Kasumi-1 (cell line): ENCODE measurements at regions not wholly inside any gene's neighbourhood (a gene's known extent, or its start where the extent isn't known, plus 50 kb on each side); places are given as distances from the start of the nearest gene placed in this dataset.

ENCODE experiments used
- DNase-seq, 2 experiments: peaks; one replicate each; lab custom pipeline; 2025; lab: John Stamatoyannopoulos, UW

DNA sequence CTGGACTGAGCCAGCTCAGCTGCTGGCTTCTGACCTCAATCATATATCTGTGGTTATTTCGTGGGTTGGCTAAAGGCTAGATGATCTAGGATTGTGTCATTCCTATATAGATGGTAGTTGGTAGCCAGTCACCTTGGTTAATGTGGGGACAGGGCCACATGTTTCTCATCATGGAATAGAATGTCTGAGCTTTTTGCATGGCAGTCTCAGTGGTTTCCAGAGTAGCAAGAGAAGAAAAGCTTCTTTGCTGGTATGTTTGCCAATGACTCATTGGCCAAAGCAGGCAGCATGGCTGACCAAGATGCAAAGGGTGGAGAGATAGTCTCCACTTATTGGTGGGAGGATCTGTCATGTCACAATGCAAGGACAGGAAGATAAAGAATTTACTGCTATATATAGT is 746.4 kb upstream of the FLRT2 start:
- no peak for DNase-seq

DNA sequence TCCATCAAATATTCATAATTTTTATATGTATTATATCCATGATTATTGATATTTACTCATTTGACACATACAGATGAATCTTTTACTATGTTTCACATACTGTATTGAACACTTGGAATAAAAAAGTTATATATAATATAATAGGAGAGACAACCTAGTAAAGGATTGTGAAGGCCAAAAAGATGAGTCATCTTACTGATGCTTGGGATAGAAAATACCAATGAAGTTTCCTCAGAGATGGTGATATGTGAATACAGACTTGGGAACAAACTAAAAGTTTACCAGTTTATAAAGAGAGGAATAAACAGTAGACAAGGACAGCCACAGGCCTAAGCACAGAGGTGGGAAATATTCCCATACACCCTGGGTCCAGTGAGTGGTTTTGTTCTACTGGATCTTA is 743.9 kb upstream of the FLRT2 start:
- no peak for DNase-seq

GRCh38 chr14:84789012-84789411 is 740.9 kb upstream of the FLRT2 start:
- DNase-seq, result no peak

GRCh38 chr14:84792722-84793410 is 737.1 kb upstream of the FLRT2 start:
- no peak for DNase-seq

DNA sequence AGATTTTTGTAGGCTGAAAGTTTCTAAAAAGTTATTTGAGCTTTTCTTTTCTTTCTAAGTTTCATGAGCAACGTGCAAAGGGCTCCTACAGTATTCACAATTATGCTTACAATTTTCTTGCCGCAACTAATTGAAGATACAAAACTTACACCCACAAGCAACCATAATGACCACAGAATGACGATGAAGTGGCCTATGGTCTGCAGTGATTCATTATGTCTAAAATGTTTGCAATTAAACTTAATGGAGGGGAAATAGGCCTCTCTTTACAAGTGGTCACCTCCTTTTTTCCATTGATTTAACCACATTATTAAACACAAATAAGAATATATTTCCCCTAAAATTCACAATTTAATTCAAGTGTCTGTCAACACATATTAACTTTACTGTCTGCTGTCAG is 732.6 kb upstream of the FLRT2 start:
- DNase-seq, result no peak

DNA sequence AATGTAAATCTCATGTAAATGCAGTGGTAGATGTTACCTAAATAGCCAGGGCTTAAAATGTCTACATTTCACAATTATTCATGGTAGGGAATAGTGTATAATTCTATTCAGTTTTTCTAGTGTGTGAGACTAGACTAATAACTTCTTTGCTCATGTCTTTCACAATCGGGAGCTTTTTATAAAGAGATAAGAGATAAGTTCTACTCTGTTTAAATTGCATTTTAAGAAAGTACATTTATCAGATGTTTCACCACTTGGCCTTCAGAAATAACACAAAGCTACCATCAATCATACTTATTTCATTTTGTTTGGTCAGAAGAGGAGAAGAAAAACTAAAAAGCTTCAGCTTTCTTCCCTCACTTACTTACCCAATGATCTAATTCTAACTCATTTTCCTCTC is 725.5 kb upstream of the FLRT2 start:
- DNase-seq, result no peak

DNA sequence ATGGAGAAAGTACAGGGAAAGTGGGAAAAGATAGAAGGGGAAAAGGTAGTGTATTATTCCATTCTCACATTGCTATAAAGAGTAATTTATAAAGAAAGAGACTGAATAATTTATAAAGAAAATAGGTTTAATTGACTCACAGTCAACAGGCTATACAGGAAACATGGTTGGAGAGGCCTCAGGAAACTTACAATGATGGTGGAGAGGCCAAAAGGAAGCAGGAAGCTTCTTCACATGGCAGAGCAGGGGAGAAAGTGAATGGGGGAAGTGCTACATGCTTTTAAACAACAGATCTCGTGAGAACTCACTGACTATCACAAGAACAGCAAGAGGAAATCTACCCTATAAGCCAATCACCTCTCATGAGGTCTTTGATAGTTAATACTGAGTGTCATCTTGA is 725.0 kb upstream of the FLRT2 start:
- no peak for DNase-seq

GRCh38 chr14:84806181-84806580 is 723.8 kb upstream of the FLRT2 start:
- DNase-seq, result no peak

GRCh38 chr14:84806622-84807021 is 723.3 kb upstream of the FLRT2 start:
- DNase-seq, result no peak

GRCh38 chr14:84807673-84808072 is 722.3 kb upstream of the FLRT2 start:
- no peak for DNase-seq

- DNase-seq, result no peak
Measured at GRCh38 chr14:84809158-84809557, 720.8 kb upstream of the FLRT2 start.

GRCh38 chr14:84814391-84814790 is 715.6 kb upstream of the FLRT2 start:
- no peak for DNase-seq

DNA sequence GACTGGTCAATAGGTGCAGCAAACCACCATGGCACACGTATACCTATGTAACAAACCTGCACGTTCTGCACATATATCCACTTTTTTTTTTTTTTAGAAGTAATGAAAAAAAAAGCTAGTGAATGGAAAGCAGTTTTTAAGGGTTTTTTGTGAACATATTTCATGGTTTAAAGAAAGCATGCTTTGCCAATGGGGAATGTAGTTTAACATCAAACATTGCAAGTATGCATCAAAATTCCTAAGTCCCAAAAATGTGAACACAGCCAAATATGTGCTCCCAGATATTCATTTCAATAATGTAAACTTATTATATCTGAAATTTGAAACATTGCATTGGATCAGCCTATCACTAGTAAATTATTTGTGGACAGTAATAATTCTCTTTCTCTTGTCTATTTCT is 710.4 kb upstream of the FLRT2 start:
- no peak for DNase-seq

- no peak for DNase-seq
Measured at GRCh38 chr14:84825481-84826251, 704.3 kb upstream of the FLRT2 start.

DNA sequence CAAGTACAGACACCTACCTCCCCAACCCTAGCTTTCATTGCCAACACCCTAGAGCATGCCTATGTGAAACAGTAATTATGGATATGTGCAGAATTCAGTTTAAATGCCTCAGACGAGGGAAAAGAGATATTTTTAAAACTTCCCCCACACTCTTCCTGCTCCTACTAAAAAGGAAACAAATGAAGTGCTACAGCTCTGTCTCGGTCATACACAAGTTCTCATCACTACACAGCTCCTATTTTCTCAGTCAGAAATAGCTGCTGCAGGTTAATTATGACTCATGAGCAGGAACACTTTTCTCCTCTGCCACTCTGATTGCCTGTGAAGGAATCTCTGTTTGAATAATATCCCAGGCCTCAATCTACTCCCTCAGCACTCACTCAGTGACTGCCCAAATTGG is 703.6 kb upstream of the FLRT2 start:
- peak in 1 of 2 experiments; percentile 8 for DNase-seq

- no peak for DNase-seq
Measured at GRCh38 chr14:84850595-84850994, 679.3 kb upstream of the FLRT2 start.

DNA sequence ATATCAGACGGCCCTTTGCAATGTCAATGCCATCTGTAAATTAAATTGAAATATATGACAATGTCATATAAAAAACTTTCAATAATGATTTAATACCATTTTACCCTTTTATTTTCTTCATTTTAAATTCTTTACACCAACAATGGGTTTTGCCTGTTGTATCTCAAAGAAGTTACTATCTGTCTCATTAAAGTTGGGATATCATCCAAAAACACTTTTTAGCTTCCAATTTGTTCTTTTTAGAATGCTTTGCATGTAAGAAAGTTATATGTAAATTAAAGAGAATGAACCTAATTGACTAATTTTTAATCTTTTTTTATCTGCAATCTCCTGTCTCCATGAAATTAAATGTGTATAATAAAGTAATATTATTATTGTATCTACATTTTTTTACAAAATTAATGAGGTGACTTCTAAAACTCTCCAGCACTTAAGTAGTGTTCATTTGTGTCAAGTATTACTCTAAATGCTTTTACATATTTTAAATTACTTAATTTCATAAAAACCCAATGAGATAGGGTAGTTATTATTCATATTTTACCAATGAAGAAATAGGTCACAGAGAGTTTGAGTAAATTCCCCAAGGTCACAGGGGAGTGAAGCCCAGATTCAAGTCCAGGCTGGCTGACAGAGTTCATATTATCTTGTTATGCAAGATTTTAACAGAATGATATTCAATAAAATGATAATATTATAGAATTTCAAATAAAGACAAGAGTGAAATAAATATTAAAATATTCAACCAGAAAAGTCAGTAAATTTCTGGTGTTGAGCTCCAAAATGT is 673.0 kb upstream of the FLRT2 start:
- no peak for DNase-seq

DNA sequence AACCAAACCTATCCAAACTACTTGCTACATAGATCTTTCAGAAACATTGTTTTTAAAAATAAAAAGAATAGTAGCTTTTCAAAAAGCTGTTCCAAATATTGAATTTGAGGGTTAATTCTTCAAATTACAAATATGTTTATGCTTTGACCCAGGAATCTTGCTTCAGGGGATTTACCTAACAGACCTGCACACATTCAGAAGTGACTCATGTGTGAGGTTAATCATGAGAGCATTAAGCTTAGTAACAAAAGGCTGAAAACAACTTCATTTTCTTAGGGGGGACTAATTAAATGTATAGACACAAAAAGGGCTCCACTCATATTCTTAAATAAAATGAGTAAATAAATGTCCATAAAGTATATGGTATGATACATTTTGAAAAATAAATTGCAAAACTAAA is 672.4 kb upstream of the FLRT2 start:
- DNase-seq, result no peak

- no peak for DNase-seq
Measured at GRCh38 chr14:84859116-84859515, 670.8 kb upstream of the FLRT2 start.

DNA sequence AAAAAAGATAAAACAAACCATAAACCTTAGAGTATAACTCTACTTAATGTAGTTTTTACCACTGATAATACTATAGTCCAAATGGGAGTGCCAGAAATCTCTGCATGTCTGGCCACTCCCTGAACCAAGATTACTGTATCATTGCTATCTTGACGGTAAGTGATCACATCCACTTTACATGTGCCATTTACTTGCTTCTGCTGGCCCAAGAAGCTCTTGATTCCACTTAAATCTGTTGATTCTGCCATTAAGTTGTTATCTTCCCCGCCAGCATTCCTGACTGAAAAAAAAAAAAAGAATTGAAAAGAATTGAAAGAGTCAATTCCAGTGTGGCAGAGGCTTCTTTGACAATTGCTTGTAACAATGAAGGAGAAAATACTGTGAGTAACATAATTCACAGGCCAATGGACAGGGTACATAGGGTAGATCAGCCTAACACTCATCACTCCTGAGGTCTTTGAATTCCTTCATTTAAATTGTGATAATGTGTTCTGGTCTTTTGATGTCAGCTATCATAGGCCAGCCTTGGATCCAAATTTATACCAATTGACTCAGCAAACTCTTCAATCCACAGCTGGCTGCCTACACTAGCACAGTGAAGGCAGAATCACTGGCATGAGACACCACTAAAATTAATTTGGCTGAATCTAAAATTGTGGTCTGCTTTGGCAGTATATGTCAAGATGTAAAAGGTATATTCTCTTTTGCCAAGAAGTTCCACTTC is 665.2 kb upstream of the FLRT2 start:
- no peak for DNase-seq

GRCh38 chr14:84871734-84872133 is 658.2 kb upstream of the FLRT2 start:
- no peak for DNase-seq

DNA sequence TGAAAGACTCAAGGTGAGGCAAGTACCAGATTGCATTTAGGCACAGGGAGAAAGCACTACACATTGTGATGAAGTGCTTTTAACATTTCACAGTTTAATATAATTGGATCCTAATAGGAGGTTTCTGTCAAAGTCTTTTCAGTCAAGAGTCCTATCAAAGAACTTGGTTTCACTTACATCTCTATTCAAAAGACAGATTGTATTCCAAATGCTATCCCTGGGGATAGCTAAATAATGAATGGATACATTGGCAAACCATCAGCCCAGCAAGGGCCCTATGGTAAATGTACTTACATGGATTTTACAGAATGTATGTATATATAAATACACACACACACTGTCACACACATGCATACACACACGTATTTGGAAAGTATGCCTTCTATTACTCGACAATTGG is 655.5 kb upstream of the FLRT2 start:
- DNase-seq, result no peak
